Dedifferentiated amniotic fluid mesenchymal stem cell (primary cell): ENCODE measurements at regions not wholly inside any gene's neighbourhood (a gene's known extent, or its start where the extent isn't known, plus 50 kb on each side); places are given as distances from the start of the nearest gene placed in this dataset.
"Not testable (repeated sequence)": the region's sequence is repeated elsewhere in the genome, so short reads cannot be mapped to it uniquely, and the experiment has no call there.

Experiments used
- DNase-seq: peaks from one replicate; pipeline ENCODE4 v3.0.0-alpha.2; 2016; ENCODE audit errors: extremely low spot score

GRCh38 chr7:108813251-108814014 is 243.8 kb downstream of the DNAJB9 start:
- no peak for DNase-seq

- no peak for DNase-seq
Measured at GRCh38 chr7:108815815-108816214, 246.1 kb downstream of the DNAJB9 start.

GRCh38 chr7:108818742-108819141 is 249.1 kb downstream of the DNAJB9 start:
- no peak for DNase-seq

- no peak for DNase-seq
Measured at GRCh38 chr7:108824840-108825580, 255.3 kb downstream of the DNAJB9 start.

GRCh38 chr7:108825581-108825909 is 255.9 kb downstream of the DNAJB9 start:
- no peak for DNase-seq

- no peak for DNase-seq
Measured at GRCh38 chr7:108836256-108836655, 266.6 kb downstream of the DNAJB9 start.

GRCh38 chr7:108838198-108838597 is 268.5 kb downstream of the DNAJB9 start:
- DNase-seq: no peak

- DNase-seq: no peak
Measured at GRCh38 chr7:108839076-108839475, 269.4 kb downstream of the DNAJB9 start.

- no peak for DNase-seq
Measured at GRCh38 chr7:108845951-108846350, 276.3 kb downstream of the DNAJB9 start.

GRCh38 chr7:108846471-108846870 is 276.8 kb downstream of the DNAJB9 start:
- DNase-seq: no peak

- DNase-seq: no peak
Measured at GRCh38 chr7:108848486-108848885, 278.8 kb downstream of the DNAJB9 start.

GRCh38 chr7:108860615-108861014 is 290.9 kb downstream of the DNAJB9 start:
- no peak for DNase-seq

GRCh38 chr7:108861071-108861470 is 291.4 kb downstream of the DNAJB9 start:
- no peak for DNase-seq

- DNase-seq: no peak
Measured at GRCh38 chr7:108863227-108863848, 293.7 kb downstream of the DNAJB9 start.

- DNase-seq: no peak
Measured at GRCh38 chr7:108869070-108869469, 299.4 kb downstream of the DNAJB9 start.

GRCh38 chr7:108875139-108875538 is 305.5 kb downstream of the DNAJB9 start:
- DNase-seq: no peak

- no peak for DNase-seq
Measured at GRCh38 chr7:108890862-108891261, 321.2 kb downstream of the DNAJB9 start.

GRCh38 chr7:108908456-108908855 is 338.8 kb downstream of the DNAJB9 start:
- DNase-seq: no peak

- DNase-seq: no peak
Measured at GRCh38 chr7:108911016-108911415, 341.3 kb downstream of the DNAJB9 start.

- no peak for DNase-seq
Measured at GRCh38 chr7:108920490-108920889, 350.8 kb downstream of the DNAJB9 start.

GRCh38 chr7:108943048-108943447 is 373.4 kb downstream of the DNAJB9 start:
- DNase-seq: not testable (repeated sequence)

- DNase-seq: no peak
Measured at GRCh38 chr7:108947526-108947925, 377.9 kb downstream of the DNAJB9 start.

GRCh38 chr7:108972004-108972403 is 402.3 kb downstream of the DNAJB9 start:
- DNase-seq: no peak
